C4-2B (cell line): ENCODE measurements at regions not wholly inside any gene's neighbourhood (a gene's known extent, or its start where the extent isn't known, plus 50 kb on each side); places are given as distances from the start of the nearest gene placed in this dataset.

Source experiments
- H3K27ac ChIP-seq: fragments of 450-650 bp; 2 replicates; pipeline ENCODE4 v1.5.1; 2017
- CTCF ChIP-seq: fragments of 450-650 bp; conservative IDR thresholded peaks from 2 replicates; pipeline ENCODE4 v1.5.1; 2017; ENCODE audit warnings: mild to moderate bottlenecking
- ZFX ChIP-seq: fragments of 450-650 bp; IDR thresholded peaks from 2 replicates; pipeline ENCODE4 v1.6.1; 2017

DNA sequence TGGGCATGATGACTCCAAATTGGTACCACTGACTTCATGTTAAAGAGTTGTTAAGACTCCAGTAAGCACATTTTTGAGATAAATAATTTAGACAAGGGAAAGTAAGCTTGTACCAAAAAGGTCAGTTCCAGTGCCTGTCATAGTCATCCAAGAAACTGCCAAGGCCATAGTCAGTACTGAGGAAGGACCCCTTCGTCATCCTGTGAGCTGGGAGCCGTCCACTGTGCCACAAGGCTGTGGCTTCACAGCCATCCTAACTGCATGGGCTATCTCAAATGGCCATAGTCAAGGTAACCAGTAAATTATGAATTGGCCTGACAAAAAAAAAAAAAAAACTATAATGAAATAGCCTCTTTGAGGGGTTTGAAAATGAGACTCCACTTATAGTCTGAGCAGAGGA is 207.2 kb downstream of the C7orf25 start:
- no peak for TF ChIP-seq CTCF
- TF ChIP-seq ZFX, result no peak
- H3K27ac ChIP-seq, result no peak overlapping the region

- no peak for TF ChIP-seq CTCF
- TF ChIP-seq ZFX, result no peak
- H3K27ac ChIP-seq, result no peak overlapping the region
Measured at GRCh38 chr7:42702647-42703046, 209.2 kb downstream of the C7orf25 start.

DNA sequence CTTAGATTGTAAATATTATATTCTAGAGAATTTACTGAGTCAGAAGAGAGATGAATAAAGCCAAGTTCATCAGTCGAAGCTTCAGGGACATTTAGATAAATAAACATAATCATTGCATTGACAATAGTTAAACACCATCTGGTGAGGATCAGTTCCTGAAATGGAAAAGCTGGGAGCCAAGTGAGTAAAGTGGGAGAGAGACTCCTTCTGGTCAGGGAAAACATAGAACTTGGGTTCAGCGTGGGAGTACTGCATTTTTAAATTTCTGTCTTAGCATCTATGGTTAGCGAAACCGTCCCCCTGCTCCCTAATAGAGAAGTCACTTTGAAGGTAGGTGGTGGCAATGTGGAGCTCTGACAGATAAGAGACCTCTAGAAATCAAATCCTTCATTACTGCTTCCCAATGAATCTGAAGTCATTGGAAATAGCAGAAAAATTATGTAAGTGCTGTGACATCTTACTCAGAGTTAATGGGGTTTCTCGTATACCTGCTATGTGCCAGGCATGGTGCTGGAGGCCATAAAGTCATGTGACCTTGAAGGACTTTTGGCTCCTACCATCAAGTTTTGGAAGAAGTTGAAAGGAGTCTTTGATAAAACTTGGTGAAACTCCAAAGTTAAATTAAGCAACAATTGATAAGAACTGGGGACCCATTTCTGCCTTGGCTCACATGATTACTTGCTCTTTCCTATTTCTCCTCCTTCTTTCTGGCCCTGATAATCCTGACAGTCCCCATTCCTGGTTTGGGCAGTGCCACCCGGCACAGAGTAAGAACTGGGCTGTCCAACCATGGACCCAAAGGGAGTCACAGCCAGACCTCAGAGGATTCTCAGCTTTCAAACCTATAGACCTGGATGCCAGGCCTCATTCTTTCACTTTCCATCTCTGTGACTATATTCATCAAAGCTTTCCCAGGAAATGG is 211.2 kb downstream of the C7orf25 start:
- H3K27ac ChIP-seq, result no peak overlapping the region
- TF ChIP-seq ZFX, result no peak
- TF ChIP-seq CTCF, result peak; percentile 24

DNA sequence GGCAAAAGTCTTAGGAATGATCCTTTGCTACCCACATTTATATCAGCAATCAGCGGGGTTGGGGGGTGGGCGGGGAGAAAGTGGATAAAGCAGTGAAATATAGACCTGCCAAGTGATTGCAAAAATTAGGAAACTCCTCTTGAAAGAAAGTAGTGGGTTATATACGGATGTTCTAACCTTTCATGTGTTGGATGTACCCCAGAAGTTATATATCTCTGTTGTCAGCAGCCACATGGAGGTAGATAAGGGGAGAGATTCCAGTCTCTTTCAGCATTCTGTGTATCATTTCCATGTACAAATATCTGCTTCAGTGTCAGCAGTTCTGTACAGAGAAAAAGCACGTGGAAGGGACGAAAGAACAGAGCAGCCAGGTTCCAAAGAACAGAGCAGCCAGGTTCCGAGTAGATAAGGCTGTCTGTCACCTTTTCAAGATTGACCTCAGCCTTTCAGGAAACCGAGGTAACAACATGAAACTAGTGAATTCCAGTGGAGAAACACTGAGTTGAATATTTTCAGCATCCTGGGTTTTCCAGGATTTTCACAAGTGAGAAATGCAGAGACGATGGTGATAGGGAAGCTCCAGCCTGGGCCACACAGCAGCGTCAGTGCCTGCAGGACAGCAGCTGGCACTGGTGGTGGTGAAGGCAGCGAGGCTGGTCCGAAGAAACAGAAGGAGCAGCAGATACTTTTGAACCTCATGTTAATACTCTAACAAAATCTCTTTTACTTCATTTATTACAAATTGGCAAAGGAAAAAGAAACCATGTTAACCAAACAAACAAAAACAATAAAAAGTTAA is 212.3 kb downstream of the C7orf25 start:
- TF ChIP-seq ZFX, result no peak
- TF ChIP-seq CTCF, result no peak
- H3K27ac ChIP-seq, result no peak overlapping the region

DNA sequence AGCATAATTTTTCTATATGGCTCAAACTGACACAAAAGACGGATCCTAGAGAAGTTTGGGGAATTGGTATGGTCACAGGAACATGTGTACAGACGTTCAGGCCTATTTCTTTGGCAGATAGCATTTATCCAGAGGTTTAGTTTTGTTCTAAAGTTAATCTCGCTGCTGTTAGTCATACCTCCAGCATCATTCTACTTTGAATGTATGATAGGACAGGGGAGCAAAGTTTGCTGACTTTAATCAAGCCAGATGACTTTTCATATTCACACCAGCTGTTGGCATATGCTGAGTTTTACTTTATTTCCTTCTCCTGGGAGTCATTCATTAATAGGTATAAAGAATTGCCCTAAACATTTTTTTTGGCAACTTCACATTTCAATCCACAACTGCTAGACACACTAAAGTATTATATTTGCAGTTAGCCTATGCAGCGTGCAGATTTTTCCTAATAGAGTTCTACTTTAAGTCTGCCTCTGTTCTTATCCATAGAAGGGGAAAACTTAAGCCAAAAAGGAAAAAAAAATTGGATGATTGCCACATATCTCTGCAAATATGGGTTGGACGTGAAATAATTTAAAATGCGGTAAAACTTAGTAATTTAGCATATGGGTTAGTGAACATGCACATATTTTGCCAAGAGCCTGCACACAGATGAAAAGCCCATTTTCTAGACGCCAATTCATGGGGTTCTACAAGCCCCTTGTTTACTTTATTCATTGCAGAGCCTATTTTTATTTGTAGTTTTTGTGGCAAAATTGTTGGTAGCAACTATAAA is 213.1 kb downstream of the C7orf25 start:
- no peak overlapping the region for H3K27ac ChIP-seq
- TF ChIP-seq ZFX, result no peak
- no peak for TF ChIP-seq CTCF

DNA sequence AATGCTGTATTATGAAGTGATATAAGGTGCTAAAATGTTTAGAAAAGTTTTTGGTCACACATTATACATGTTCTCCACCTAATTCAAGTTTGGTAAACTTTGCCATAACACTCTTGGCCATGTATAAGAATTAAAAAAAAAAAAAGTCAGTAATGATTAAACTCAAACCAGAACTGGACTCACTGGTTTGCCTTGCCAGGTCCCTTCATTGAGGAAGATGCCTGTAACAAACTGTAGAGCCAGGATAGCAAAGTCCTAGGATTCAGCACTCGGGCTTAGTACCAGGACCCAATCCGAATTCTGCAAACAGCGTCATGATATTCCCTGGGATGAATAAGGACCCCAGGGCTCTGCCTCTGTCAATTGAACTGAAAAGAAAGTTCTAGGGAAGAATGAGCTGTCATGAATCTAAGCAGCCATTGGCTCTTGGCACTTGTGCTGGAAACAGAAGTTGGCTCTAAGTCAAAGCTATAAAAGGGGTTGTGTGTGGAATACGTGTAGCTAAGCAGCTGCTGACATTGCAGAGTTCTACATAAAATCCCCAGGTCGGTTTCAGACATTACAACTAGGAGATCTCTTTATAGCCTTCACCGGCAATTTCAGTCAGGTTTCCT is 216.9 kb downstream of the C7orf25 start:
- TF ChIP-seq ZFX, result no peak
- TF ChIP-seq CTCF, result no peak
- H3K27ac ChIP-seq, result no peak overlapping the region
